ENCODE measurements at regions not wholly inside any gene's neighbourhood (a gene's known extent, or its start where the extent isn't known, plus 50 kb on each side); places are given as distances from the start of the nearest gene placed in this dataset.

DNA sequence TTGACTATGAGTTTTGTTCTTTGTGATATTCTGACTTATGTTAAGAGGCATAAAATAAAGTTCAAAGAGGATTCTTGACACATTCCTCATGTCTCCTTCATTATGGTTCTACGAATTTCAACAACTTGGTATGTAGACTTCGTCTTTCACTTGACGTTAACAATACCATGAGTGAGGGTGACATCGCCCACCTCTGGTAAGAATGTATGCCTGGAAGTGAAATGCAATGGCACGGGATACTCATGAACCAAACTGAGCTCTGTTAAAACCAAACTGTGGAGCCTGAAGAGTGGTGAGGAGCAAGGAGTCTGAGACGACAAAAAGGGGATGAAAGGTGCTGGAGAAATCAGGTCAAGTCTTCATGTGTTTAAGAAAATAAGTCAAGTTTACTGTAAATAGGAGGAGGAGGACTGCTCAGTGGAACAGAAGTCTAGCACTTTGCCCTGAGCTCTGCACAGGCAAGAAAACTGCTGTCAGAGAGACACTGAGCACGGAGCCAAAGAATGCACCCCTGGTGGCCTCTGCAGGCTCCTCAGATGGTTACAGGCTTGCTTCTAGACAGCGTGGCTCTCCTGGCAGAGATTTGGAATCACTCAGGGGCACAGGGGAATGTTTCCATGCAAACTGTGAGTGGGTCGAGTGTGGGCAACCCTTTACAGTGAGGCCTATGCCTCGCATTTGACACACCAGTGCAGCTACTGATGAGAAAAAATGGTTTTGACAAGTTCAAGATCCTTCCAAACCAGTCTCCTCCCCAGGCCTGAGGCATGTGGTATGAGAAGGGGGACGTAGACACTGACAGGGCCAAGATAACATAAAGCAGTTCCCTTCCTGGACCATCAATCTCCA is 470.1 kb downstream of the IRX1 start:
- Histone ChIP-seq H3K9me3 (no peaks in the 10 kb centered on the region), H3K4me3 (no peak overlapping the region), H3K27me3 (replicated peaks; ENCODE audit: insufficient read depth) (no peaks in the 10 kb centered on the region), H3K27ac (no peak overlapping the region), H3K36me3 (no peaks in the 10 kb centered on the region), H3K4me1 (replicated peaks) (no peaks in the 10 kb centered on the region)
- DNase-seq (ENCODE audit: low spot score) = no peak
- intact Hi-C loops (cut with DNase I) = no loop called here
- 73% methylated on average over 11 of the region's 11 CpGs for WGBS
- TF ChIP-seq POLR2A (IDR thresholded peaks at IDR 0.05) = no peak

DNA sequence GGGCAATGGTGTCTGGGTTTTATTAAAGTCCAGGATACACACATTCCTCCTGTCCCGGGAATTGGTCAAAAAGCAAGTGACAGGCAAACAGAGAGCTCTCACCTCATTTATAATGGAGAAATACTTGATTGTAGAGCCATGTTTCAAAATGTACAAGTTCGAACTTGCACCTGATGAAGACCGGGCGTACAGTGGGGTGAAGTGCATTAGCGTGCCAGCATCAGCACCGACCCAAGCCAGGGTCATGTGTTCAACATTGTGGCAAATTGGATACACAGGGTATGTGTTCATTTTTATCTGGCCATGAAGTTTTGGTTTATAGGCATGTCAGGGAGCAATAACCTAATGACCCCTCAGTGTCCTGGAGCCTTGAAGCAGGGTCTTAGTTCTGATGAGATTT is 472.5 kb downstream of the IRX1 start:
- TF ChIP-seq POLR2AphosphoS5 (IDR thresholded peaks at IDR 0.05) = no peak
- no peaks in the 10 kb centered on the region for H3K27me3 ChIP-seq (replicated peaks; ENCODE audit: insufficient read depth)
- no peaks in the 10 kb centered on the region for H3K9me3 ChIP-seq
- no peak overlapping the region for H3K4me3 ChIP-seq
- no peak for DNase-seq (ENCODE audit: low spot score)
- no peak overlapping the region for H3K27ac ChIP-seq
- 49% methylated on average over 6 of the region's 6 CpGs for WGBS
- H3K36me3 ChIP-seq = no peaks in the 10 kb centered on the region
- intact Hi-C loops (cut with DNase I) = no loop called here
- H3K4me1 ChIP-seq (replicated peaks) = no peaks in the 10 kb centered on the region

DNA sequence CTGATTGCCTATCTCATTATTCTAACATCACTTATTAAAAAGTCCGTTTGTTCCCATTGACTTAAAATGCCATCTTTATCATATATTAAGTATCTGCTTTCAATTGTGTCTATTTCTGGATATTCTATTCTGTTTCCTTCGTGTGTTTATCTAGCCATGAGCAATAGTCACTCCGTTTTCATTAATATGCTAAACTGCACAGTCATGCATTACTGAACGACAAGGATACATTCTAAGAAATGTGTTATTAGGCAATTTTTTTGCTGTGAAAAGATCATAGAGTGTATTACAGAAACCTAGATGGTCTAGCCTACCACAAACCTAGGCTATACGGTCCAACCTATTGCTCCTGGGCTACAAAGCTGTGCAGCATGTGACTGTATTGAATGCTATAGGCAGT is 482.9 kb downstream of the IRX1 start:
- Histone ChIP-seq H3K36me3 (no peaks in the 10 kb centered on the region), H3K27me3 (replicated peaks; ENCODE audit: insufficient read depth) (no peaks in the 10 kb centered on the region), H3K27ac (no peak overlapping the region), H3K4me3 (no peak overlapping the region), H3K9me3 (no peaks in the 10 kb centered on the region), H3K4me1 (replicated peaks) (no peaks in the 10 kb centered on the region)
- intact Hi-C loops (cut with DNase I) = no loop called here
- DNase-seq (ENCODE audit: low spot score) = no peak
- 81% methylated on average over 5 of the region's 5 CpGs for WGBS
- no peak for TF ChIP-seq POLR2AphosphoS5 (IDR thresholded peaks at IDR 0.05)

- 20% methylated on average over 1 of the region's 1 CpG for WGBS
- no peaks in the 10 kb centered on the region for H3K36me3 ChIP-seq
- intact Hi-C loops (cut with DNase I) = no loop called here
- no peak overlapping the region for H3K27ac ChIP-seq
- no peak overlapping the region for H3K4me3 ChIP-seq
- no peaks in the 10 kb centered on the region for H3K27me3 ChIP-seq (replicated peaks; ENCODE audit: insufficient read depth)
- DNase-seq (ENCODE audit: low spot score) = no peak
- no peaks in the 10 kb centered on the region for H3K9me3 ChIP-seq
- H3K4me1 ChIP-seq (replicated peaks) = no peaks in the 10 kb centered on the region
- TF ChIP-seq, protein P1, sequence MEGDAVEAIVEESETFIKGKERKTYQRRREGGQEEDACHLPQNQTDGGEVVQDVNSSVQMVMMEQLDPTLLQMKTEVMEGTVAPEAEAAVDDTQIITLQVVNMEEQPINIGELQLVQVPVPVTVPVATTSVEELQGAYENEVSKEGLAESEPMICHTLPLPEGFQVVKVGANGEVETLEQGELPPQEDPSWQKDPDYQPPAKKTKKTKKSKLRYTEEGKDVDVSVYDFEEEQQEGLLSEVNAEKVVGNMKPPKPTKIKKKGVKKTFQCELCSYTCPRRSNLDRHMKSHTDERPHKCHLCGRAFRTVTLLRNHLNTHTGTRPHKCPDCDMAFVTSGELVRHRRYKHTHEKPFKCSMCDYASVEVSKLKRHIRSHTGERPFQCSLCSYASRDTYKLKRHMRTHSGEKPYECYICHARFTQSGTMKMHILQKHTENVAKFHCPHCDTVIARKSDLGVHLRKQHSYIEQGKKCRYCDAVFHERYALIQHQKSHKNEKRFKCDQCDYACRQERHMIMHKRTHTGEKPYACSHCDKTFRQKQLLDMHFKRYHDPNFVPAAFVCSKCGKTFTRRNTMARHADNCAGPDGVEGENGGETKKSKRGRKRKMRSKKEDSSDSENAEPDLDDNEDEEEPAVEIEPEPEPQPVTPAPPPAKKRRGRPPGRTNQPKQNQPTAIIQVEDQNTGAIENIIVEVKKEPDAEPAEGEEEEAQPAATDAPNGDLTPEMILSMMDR (IDR thresholded peaks at IDR 0.05) = no peak
- TF ChIP-seq POLR2AphosphoS5 (IDR thresholded peaks at IDR 0.05) = no peak
- no peak for TF ChIP-seq POLR2A (IDR thresholded peaks at IDR 0.05)
Measured at GRCh38 chr5:4079831-4080230, 484.2 kb downstream of the IRX1 start.

- no peak for TF ChIP-seq POLR2A (IDR thresholded peaks at IDR 0.05)
- TF ChIP-seq POLR2AphosphoS5 (IDR thresholded peaks at IDR 0.05) = no peak
- TF ChIP-seq, protein P1 (IDR thresholded peaks at IDR 0.05) = no peak
- intact Hi-C loops (cut with DNase I) = no loop called here
- Histone ChIP-seq H3K36me3 (no peaks in the 10 kb centered on the region), H3K9me3 (no peaks in the 10 kb centered on the region), H3K4me1 (replicated peaks) (no peaks in the 10 kb centered on the region), H3K4me3 (no peak overlapping the region), H3K27me3 (replicated peaks; ENCODE audit: insufficient read depth) (no peaks in the 10 kb centered on the region), H3K27ac (no peak overlapping the region)
- WGBS = 84% methylated on average over 3 of the region's 3 CpGs
- no peak for DNase-seq (ENCODE audit: low spot score)
Measured at GRCh38 chr5:4080370-4080769, 484.7 kb downstream of the IRX1 start.

DNA sequence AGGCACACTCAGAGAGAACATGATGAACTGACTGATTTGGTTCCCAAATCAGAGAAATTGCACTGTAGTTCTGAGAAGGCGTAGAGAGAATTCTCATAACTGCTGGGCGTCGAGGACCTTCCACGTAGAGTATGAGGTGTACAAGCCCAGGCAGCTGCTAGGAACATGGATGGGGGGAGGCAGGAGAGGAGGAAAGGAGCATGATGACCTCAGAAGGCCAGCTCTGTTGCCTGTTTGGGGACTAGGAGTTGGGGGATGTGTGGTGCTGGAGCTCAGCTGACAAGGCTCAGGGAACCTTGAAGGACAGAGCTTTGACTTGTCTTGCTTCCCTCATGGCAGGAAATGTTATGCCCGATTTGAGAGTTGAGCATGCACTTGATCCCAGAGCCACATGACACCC is 485.4 kb downstream of the IRX1 start:
- no peaks in the 10 kb centered on the region for H3K27me3 ChIP-seq (replicated peaks; ENCODE audit: insufficient read depth)
- no peak overlapping the region for H3K4me3 ChIP-seq
- H3K27ac ChIP-seq = no peak overlapping the region
- intact Hi-C loops (cut with DNase I) = no loop called here
- DNase-seq (ENCODE audit: low spot score) = no peak
- no peaks in the 10 kb centered on the region for H3K36me3 ChIP-seq
- H3K4me1 ChIP-seq (replicated peaks) = no peaks in the 10 kb centered on the region
- TF ChIP-seq POLR2AphosphoS5 (IDR thresholded peaks at IDR 0.05) = no peak
- TF ChIP-seq, protein P1 (IDR thresholded peaks at IDR 0.05) = no peak
- TF ChIP-seq POLR2A (IDR thresholded peaks at IDR 0.05) = no peak
- no peaks in the 10 kb centered on the region for H3K9me3 ChIP-seq
- 75% methylated on average over 5 of the region's 5 CpGs for WGBS

Measured in prostate gland (tissue), 2 donors.